Tongue (tissue), 2 donors: ENCODE measurements at regions not wholly inside any gene's neighbourhood (a gene's known extent, or its start where the extent isn't known, plus 50 kb on each side); places are given as distances from the start of the nearest gene placed in this dataset. TPM values are rescaled to one million over a fixed set of nuclear protein-coding genes. Genes with fewer than 3 reads are reported as not detected.
"Not testable (repeated sequence)": the region's sequence is repeated elsewhere in the genome, so short reads cannot be mapped to it uniquely, and the experiment has no call there.

Experiments
- DNase-seq: peaks from one replicate; pipeline ENCODE4 v3.0.0-alpha.2; 2015
- small RNA-seq: library from RNA; depleted of rRNA; stranded (forward); fragments of <200 nt; gene quantifications from one replicate; pipeline ENCODE3, GENCODE V24; 2014; ENCODE audit warnings: low replicate concordance

DNA sequence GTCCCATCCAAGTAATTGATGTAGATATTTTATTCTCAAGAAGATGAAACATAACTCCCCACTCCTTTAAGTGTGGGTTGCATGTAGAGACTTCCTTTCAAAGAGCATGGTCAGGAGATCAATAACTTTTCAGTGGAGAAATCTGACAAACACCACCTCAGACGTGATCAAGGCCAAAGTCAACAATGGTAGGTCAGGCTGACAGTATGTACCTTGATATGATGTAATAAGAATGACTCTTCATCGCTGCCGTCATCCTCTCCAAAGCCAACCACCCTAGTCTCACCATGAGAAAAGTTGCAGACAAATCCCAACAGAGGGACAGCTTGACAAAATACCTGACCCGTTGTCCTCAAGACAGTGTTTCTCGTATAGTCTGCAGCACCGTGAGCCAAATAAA is 67.3 kb upstream of the DHRSX start:
- no peak for DNase-seq

DNA sequence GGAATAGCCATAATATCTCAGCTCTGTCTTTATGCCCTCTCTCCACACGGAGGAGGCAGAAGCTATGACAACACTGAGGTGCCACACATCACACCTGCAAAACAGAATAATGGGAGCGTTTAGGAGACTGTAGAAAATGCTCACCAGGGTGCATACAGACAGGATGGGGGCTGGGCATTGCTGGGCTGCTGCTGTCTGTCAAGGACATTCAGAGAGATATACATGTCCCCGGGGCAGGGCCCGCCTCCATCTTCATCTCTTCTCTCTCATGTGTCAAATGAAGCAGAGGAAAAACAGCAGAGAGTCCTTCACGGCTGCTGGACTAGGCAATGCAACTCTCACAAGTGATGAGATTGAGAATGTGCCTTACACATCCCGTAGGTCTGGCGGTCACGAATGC is 65.3 kb upstream of the DHRSX start:
- no peak for DNase-seq

DNA sequence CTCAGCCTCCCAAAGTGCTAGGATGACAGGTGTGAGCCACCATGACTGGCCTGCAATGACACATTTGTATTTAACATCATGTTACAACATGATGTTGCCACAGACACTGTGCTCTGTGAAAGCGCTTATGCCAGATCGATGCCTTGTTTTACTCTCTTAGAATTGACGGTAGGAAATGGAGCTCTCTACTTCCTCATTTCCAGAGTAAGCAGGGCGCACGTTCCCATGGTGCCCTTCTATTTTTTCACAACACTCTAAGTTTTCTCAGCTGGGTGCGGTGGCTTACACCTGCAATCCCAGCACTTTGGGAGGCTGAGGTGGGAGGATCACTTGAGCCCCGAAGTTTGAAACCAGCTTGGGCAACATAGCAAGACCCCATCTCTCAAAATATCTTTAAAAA is 60.7 kb upstream of the DHRSX start:
- no peak for DNase-seq

DNA sequence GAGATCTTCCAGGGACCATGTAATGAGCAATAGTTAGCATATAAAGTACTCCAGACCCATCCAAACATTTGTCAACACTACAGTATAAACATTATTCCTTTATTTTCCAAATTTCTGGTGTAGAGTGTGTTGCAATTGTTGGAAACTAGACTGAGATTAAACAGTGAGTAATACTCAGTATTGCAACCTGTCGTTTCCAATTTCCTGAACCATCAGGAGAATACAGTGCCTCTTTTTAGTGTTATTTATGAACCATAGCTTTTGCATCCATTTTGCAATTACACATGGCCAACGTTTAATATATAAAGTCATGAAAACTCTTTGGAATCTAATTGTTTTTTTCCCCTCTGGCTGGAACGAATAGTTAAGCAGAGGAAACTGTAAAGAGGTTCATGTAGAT is 58.3 kb upstream of the DHRSX start:
- peak; percentile 35 for DNase-seq

DNA sequence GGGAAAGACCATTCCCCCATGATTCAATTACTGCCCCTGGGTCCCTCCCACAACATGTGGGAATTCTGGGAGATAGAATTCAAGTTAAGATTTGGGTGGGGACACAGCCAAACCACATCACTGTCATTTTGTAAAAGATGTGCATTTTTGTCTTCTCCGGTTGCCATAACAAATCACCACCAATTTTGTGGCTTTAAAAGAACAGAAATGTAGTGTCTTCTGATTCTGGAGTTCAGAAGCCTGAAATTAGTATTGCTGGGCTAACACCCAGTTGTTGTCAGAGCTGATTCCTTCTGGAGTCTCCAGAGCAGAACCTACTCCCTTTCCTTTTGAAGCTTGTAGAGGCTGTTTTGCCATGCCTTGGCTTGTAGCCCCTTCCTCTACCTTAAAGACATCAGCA is 54.1 kb upstream of the DHRSX start:
- no peak for DNase-seq

DNA sequence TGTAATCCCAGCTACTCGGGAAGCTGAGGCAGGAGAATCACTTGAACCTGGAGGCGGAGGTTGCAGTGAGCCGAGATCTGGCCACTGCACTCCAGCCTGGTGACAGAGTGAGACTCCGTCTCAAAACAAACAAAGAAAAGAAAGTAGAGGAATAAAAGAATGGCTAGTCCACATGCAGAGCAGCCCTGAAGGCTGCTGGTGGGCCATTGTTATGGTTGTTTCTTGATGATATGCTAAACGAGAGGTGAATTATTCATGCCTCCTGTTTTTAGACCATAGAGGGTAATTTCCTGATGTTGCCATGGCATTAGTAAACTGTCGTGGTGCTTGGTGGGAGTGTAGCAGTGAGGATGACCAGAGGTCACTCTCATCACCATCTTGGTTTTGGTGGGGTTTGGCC is 53.3 kb upstream of the DHRSX start:
- not testable (repeated sequence) for DNase-seq

DNA sequence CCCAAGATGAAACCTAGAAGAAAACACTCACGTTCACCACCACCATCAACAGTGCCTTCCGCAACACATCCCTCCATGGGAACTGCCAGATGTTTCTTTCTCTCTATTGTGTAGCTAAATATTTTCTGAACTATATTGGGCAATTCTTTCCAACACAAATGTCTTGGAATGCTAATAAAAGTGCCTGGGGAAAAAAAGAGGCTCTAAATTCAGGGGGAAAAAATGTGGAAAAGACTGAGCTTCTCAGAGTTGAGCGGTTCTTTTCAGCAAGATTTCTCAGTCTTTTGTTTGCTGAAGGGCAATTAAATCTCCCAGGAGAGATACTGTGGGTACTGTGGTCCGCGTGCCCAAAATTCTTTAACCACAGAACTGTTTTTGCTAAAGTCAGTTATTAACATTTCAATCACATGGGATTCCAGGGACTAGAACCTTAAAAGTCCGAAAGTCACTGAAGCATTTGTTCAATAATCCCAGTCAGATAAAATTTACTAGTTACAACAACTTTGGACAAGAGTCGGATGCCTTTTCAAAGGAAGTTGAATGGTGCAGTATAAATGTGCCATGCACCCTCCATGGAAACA is 51.9 kb upstream of the DHRSX start:
- DNase-seq: peak; percentile 54

DNA sequence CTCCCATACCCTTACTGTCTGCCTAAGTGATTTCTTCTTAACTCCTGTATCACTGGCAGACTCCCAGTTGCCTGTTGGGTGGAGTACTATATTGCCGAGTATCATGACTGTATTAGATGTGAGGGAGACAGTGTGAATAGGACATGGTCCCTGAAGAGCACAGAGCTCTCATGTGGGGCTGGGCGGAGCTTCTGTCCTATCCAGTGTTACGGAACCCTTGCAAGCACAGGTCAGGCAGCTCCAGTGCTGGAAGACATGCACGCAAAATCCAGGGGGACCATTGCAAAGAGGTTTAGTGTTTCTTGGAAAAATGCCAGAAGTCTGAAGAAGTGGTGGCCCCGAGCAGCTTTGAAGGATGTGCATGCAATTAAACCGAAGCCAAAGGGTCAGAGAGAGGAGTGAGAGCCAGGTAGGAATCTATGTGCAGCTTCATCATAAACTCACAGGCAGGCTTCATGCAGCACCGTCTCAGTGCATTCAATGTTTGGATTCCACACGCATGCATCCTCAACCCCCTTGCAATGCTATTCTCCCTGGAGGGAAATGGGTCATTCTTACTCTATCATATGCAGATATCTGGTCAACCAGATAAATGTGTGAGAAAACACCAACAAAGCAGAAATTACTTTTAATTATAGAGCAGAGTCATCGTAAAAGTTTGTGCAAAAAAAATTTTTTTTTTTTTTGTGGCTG is 49.7 kb upstream of the DHRSX start:
- DNase-seq: no peak

Small RNA genes in the stretch of these regions (small RNA-seq; reads per million reads assigned to genes)
- gene MIR6089: not detected
